Ovary (tissue), 3 donors: ENCODE measurements at regions not wholly inside any gene's neighbourhood (a gene's known extent, or its start where the extent isn't known, plus 50 kb on each side); places are given as distances from the start of the nearest gene placed in this dataset.

ENCODE experiments used
- CTCF ChIP-seq, 3 donors: fragments of 450-650 bp in 2 of 3; fragments of 200-600 bp in 1 of 3; IDR thresholded peaks; one replicate each; pipeline versions ENCODE4 v1.5.1 to v1.8.0; 2016 to 2022; ENCODE audit warnings: antibody characterized with exemption in 3 of 3, mild to moderate bottlenecking in 1 of 3
- POLR2A ChIP-seq: fragments of 450-650 bp; IDR thresholded peaks from one replicate; pipeline ENCODE4 v1.6.1; 2017; ENCODE audit warnings: antibody characterized with exemption, mild to moderate bottlenecking, moderate library complexity
- donor health status: DM: no; HTN: no; CAD: no.

GRCh38 chr18:28650860-28651259, 473.9 kb upstream of the CDH2 start:
- no peak for TF ChIP-seq POLR2A
- TF ChIP-seq CTCF (IDR thresholded peaks at IDR 0.05), result no peak
